H9 (cell line): ENCODE measurements at regions not wholly inside any gene's neighbourhood (a gene's known extent, or its start where the extent isn't known, plus 50 kb on each side); places are given as distances from the start of the nearest gene placed in this dataset.

ENCODE experiments used
- DNase-seq: peaks from one replicate; pipeline ENCODE4 v3.0.0-alpha.2; 2017
- H2AFZ ChIP-seq: one replicate; pipeline ENCODE4 v1.6.1; 2013; ENCODE audit warnings: mild to moderate bottlenecking, low read length, control low read depth, moderate library complexity
- H2AK5ac ChIP-seq: 2 replicates; pipeline ENCODE4 v1.6.1; 2013; ENCODE audit warnings: low read length, control low read depth, mixed read lengths; ENCODE audit not compliant: insufficient read length
- H2BK120ac ChIP-seq: one replicate; pipeline ENCODE4 v1.6.1; 2013; ENCODE audit warnings: low read depth, mild to moderate bottlenecking, low read length, control low read depth, inconsistent platforms; ENCODE audit not compliant: poor library complexity, severe bottlenecking
- H2BK12ac ChIP-seq: 2 replicates; pipeline ENCODE4 v1.6.1; 2013; ENCODE audit warnings: low read length, control low read depth, mixed read lengths, low read depth; ENCODE audit not compliant: insufficient read length
- H2BK15ac ChIP-seq: 2 replicates; pipeline ENCODE4 v1.6.1; 2013; ENCODE audit warnings: low read depth, low read length, control low read depth
- H2BK20ac ChIP-seq: one replicate; pipeline ENCODE4 v1.6.1; 2013; ENCODE audit warnings: low read depth, mild to moderate bottlenecking, low read length, control low read depth, inconsistent platforms; ENCODE audit not compliant: poor library complexity, severe bottlenecking
- H2BK5ac ChIP-seq: 2 replicates; pipeline ENCODE4 v1.6.1; 2013; ENCODE audit warnings: low read length, control low read depth, mixed read lengths; ENCODE audit not compliant: insufficient read length
- H3K14ac ChIP-seq: 2 replicates; pipeline ENCODE4 v1.6.1; 2013; ENCODE audit warnings: low read length, control low read depth; ENCODE audit not compliant: insufficient read depth
- H3K18ac ChIP-seq: 2 replicates; pipeline ENCODE4 v1.6.1; 2013; ENCODE audit warnings: low read depth, mild to moderate bottlenecking, mixed read lengths, low read length, control low read depth; ENCODE audit not compliant: insufficient read length
- H3K23ac ChIP-seq: 2 replicates; pipeline ENCODE4 v1.6.1; 2013; ENCODE audit warnings: low read length, control low read depth, mixed read lengths, low read depth; ENCODE audit not compliant: insufficient read length
- H3K23me2 ChIP-seq: 2 replicates; pipeline ENCODE4 v1.6.1; 2013; ENCODE audit warnings: low read depth, mild to moderate bottlenecking, mixed read lengths, low read length, control low read depth; ENCODE audit not compliant: insufficient read length, poor library complexity, severe bottlenecking
- H3K27ac ChIP-seq: 2 replicates; pipeline ENCODE4 v1.5.1; 2013; ENCODE audit warnings: low read length, control low read depth, mixed read lengths, low read depth; ENCODE audit not compliant: insufficient read length
- H3K27me3 ChIP-seq: 2 replicates; pipeline ENCODE4 v1.6.1; 2013; ENCODE audit warnings: low read length, control low read depth, inconsistent platforms; ENCODE audit not compliant: insufficient read depth
- H3K4ac ChIP-seq: 2 replicates; pipeline ENCODE4 v1.6.1; 2013; ENCODE audit warnings: low read depth, mild to moderate bottlenecking, control low read depth, inconsistent platforms, low read length, moderate library complexity
- H3K4me1 ChIP-seq: 2 replicates; pipeline ENCODE4 v1.6.1; 2013; ENCODE audit warnings: low read length, control low read depth, inconsistent platforms; ENCODE audit not compliant: insufficient read depth
- H3K4me2 ChIP-seq: 2 replicates; pipeline ENCODE4 v1.6.1; 2013; ENCODE audit warnings: low read length, control low read depth, mixed read lengths; ENCODE audit not compliant: insufficient read length, insufficient read depth
- H3K56ac ChIP-seq: 2 replicates; pipeline ENCODE4 v1.6.1; 2013; ENCODE audit warnings: low read depth, mild to moderate bottlenecking, mixed read lengths, low read length, control low read depth; ENCODE audit not compliant: insufficient read length
- H3K79me1 ChIP-seq: 2 replicates; pipeline ENCODE4 v1.6.1; 2013; ENCODE audit warnings: low read depth, mild to moderate bottlenecking, moderate library complexity, low read length, control low read depth, inconsistent platforms; ENCODE audit not compliant: insufficient read depth, poor library complexity, severe bottlenecking
- H3K79me2 ChIP-seq: 2 replicates; pipeline ENCODE4 v1.6.1; 2013; ENCODE audit warnings: low read length, control low read depth, inconsistent platforms; ENCODE audit not compliant: insufficient read depth
- H3K9ac ChIP-seq: 2 replicates; pipeline ENCODE4 v1.6.1; 2013; ENCODE audit warnings: low read length, control low read depth, mixed read lengths; ENCODE audit not compliant: insufficient read length; ENCODE audit errors: extremely low read depth
- H3K9me3 ChIP-seq: one replicate; pipeline ENCODE4 v1.6.1; 2013; ENCODE audit warnings: low read depth, low read length, inconsistent platforms; ENCODE audit not compliant: control insufficient read depth
- H3T11ph ChIP-seq: one replicate; pipeline ENCODE4 v1.6.1; 2013; ENCODE audit warnings: mild to moderate bottlenecking, low read length, control low read depth, inconsistent platforms
- H4K20me1 ChIP-seq: one replicate; pipeline ENCODE4 v1.6.1; 2013; ENCODE audit not compliant: control insufficient read depth, insufficient read length, insufficient read depth
- H4K5ac ChIP-seq: 2 replicates; pipeline ENCODE4 v1.6.1; 2013; ENCODE audit warnings: low read depth, mild to moderate bottlenecking, mixed read lengths, low read length, control low read depth; ENCODE audit not compliant: insufficient read length
- H4K8ac ChIP-seq: replicated peaks from 2 replicates; pipeline ENCODE4 v1.6.1; 2013; ENCODE audit warnings: low read length, control low read depth, mixed read lengths, low read depth; ENCODE audit not compliant: insufficient read length
- H4K91ac ChIP-seq: 2 replicates; pipeline ENCODE4 v1.6.1; 2013; ENCODE audit warnings: low read depth, mild to moderate bottlenecking, moderate library complexity, mixed read lengths, low read length, control low read depth; ENCODE audit not compliant: insufficient read length
- H3K27ac Mint-ChIP-seq, 3 experiments: 2 replicates in 2 of 3; 3 replicates in 1 of 3; pipeline ENCODE4 v1.8.0; 2020 to 2021; ENCODE audit warnings: mixed read lengths in 3 of 3, mild to moderate bottlenecking in 1 of 3, moderate library complexity in 1 of 3
- H3K27me3 Mint-ChIP-seq: 2 replicates; pipeline ENCODE4 v1.8.0; 2021; ENCODE audit warnings: low read depth, mild to moderate bottlenecking, moderate library complexity, mixed read lengths
- H3K36me3 Mint-ChIP-seq, 3 experiments: 2 replicates in 2 of 3; 3 replicates in 1 of 3; pipeline ENCODE4 v1.8.0; 2020 to 2021; ENCODE audit warnings: low read depth in 3 of 3, mixed read lengths in 3 of 3; ENCODE audit not compliant: insufficient read depth in 1 of 3
- H3K4me1 Mint-ChIP-seq, 2 experiments: 2 replicates each; pipeline ENCODE4 v1.8.0; 2020; ENCODE audit warnings: mixed read lengths in 2 of 2
- H3K4me3 Mint-ChIP-seq, 2 experiments: 2 replicates in 1 of 2; 3 replicates in 1 of 2; pipeline ENCODE4 v1.8.0; 2020 to 2021; ENCODE audit warnings: mild to moderate bottlenecking in 2 of 2, mixed read lengths in 2 of 2, moderate library complexity in 1 of 2
- H3K9me3 Mint-ChIP-seq, 2 experiments: 2 replicates in 1 of 2; 3 replicates in 1 of 2; pipeline ENCODE4 v1.8.0; 2020; ENCODE audit warnings: mild to moderate bottlenecking in 2 of 2, mixed read lengths in 2 of 2, moderate library complexity in 1 of 2
- CTCF ChIP-seq: fragments of 200-600 bp; sonication (generic); conservative IDR thresholded peaks from 3 replicates; pipeline ENCODE4 v1.8.0; 2021; ENCODE audit warnings: antibody characterized with exemption, mild to moderate bottlenecking
- WGBS: extraction: QIAGEN DNeasy Blood & Tissue Kit; methylation state at CpG from one replicate; pipeline ENCODE4 v1.1.7; 2013; ENCODE audit warnings: missing lambda C conversion rate, low lambda C conversion rate, mixed read lengths; ENCODE audit not compliant: insufficient read length; ENCODE audit errors: extremely low coverage; 5-methylcytosine and 5-hydroxymethylcytosine counted together

GRCh38 chr6:11922901-11923300 lies 89.2 kb upstream of the HIVEP1 start:
- Histone ChIP-seq H3K23me2 (no peaks in the 10 kb centered on the region), H3K18ac (no peak overlapping the region), H3K79me1 (no peaks in the 10 kb centered on the region), H3K4ac (no peak overlapping the region), H3K9me3 (no peaks in the 10 kb centered on the region), H3K27me3 (no peaks in the 10 kb centered on the region), H2BK5ac (no peak overlapping the region), H2BK15ac (no peak overlapping the region), H4K5ac (no peak overlapping the region), H3K27ac (no peak overlapping the region), H4K20me1 (no peaks in the 10 kb centered on the region), H3T11ph (no peak overlapping the region), H3K4me2 (no peak overlapping the region), H2BK120ac (no peak overlapping the region), H3K14ac (no peak overlapping the region), H3K23ac (no peak overlapping the region), H2BK20ac (no peak overlapping the region), H2BK12ac (no peak overlapping the region), H3K9ac (no peak overlapping the region), H4K91ac (no peak overlapping the region), H3K4me1 (peaks cover 7% of the 10 kb centered on the region; the same call in 1 of the 2 replicates), H4K8ac (no peak overlapping the region), H3K79me2 (no peaks in the 10 kb centered on the region), H2AFZ (no peak overlapping the region), H2AK5ac (no peak overlapping the region), H3K56ac (no peak overlapping the region)
- Mint-ChIP-seq H3K27ac (no peak overlapping the region), H3K36me3 (no peaks in the 10 kb centered on the region), H3K9me3 (no peaks in the 10 kb centered on the region; a peak in 1 of 5 replicates), H3K27me3 (peaks cover 1% of the 10 kb centered on the region), H3K4me3 (no peak overlapping the region), H3K4me1 (peaks cover 27 to 42% of the 10 kb centered on the region in 2 experiments)
- TF ChIP-seq CTCF = no peak
- no peak for DNase-seq
- no CpG with 5 or more reads among the region's 2 CpGs for WGBS
